Brain microvascular endothelial cell (primary cell): ENCODE measurements at regions not wholly inside any gene's neighbourhood (a gene's known extent, or its start where the extent isn't known, plus 50 kb on each side); places are given as distances from the start of the nearest gene placed in this dataset.

ENCODE experiments used
- DNase-seq: peaks from one replicate; pipeline ENCODE4 v3.0.0-alpha.2; 2020
- H3K27ac ChIP-seq: fragments of 250-450 bp; sonication (Bioruptor Pico); 2 replicates; pipeline ENCODE4 v1.5.1; 2020; ENCODE audit warnings: mild to moderate bottlenecking, moderate library complexity
- H3K27me3 ChIP-seq: fragments of 250-450 bp; sonication (Bioruptor Pico); replicated peaks from 2 replicates; pipeline ENCODE4 v1.5.1; 2020; ENCODE audit warnings: mild to moderate bottlenecking
- H3K36me3 ChIP-seq: fragments of 250-450 bp; sonication (Bioruptor Pico); replicated peaks from 2 replicates; pipeline ENCODE4 v1.5.1; 2020; ENCODE audit warnings: mild to moderate bottlenecking
- H3K4me3 ChIP-seq: 2 replicates; pipeline ENCODE4 v1.5.1; 2011; ENCODE audit warnings: low read depth, mild to moderate bottlenecking, control low read depth, low read length, moderate library complexity
- in situ Hi-C: cut with HindIII; loops from 2 replicates; pipeline ENCODE4 v1.10.0; 2017; ENCODE audit warnings: low sequenced_read_pairs, low pct_ligation_motif_present
- TF ChIP-seq, protein P1 (sequence below): IDR thresholded peaks from 2 replicates; pipeline ENCODE4 v1.5.1; 2011; ENCODE audit warnings: low read depth, mild to moderate bottlenecking, moderate library complexity, low read length, control low read depth, inconsistent platforms; ENCODE audit errors: missing control alignments

DNA sequence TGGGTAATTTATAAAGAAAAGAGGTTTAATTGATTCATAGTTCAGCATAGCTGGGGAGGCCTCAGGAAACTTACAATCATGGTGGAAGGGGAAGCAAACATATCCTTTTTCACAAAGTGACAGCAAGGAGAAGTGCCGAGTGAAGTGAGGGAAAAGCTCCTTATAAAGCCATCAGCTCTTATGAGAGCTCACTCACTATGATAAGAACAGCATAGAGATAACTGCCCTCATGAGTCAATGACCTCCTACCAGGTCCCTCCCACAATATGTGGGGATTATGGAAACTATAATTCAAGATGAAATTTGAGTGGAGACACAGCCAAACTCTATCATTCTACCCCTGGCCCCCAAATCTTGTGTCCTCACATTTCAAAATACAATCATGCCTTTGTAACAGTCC lies 115.8 kb upstream of the LAMA2 start:
- H3K27ac ChIP-seq: no peak overlapping the region
- no peak overlapping the region for H3K4me3 ChIP-seq
- DNase-seq: no peak
- no peaks in the 10 kb centered on the region for H3K27me3 ChIP-seq
- in situ Hi-C loops: no loop called here
- H3K36me3 ChIP-seq: no peaks in the 10 kb centered on the region
- TF ChIP-seq, protein P1, sequence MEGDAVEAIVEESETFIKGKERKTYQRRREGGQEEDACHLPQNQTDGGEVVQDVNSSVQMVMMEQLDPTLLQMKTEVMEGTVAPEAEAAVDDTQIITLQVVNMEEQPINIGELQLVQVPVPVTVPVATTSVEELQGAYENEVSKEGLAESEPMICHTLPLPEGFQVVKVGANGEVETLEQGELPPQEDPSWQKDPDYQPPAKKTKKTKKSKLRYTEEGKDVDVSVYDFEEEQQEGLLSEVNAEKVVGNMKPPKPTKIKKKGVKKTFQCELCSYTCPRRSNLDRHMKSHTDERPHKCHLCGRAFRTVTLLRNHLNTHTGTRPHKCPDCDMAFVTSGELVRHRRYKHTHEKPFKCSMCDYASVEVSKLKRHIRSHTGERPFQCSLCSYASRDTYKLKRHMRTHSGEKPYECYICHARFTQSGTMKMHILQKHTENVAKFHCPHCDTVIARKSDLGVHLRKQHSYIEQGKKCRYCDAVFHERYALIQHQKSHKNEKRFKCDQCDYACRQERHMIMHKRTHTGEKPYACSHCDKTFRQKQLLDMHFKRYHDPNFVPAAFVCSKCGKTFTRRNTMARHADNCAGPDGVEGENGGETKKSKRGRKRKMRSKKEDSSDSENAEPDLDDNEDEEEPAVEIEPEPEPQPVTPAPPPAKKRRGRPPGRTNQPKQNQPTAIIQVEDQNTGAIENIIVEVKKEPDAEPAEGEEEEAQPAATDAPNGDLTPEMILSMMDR: no peak

DNA sequence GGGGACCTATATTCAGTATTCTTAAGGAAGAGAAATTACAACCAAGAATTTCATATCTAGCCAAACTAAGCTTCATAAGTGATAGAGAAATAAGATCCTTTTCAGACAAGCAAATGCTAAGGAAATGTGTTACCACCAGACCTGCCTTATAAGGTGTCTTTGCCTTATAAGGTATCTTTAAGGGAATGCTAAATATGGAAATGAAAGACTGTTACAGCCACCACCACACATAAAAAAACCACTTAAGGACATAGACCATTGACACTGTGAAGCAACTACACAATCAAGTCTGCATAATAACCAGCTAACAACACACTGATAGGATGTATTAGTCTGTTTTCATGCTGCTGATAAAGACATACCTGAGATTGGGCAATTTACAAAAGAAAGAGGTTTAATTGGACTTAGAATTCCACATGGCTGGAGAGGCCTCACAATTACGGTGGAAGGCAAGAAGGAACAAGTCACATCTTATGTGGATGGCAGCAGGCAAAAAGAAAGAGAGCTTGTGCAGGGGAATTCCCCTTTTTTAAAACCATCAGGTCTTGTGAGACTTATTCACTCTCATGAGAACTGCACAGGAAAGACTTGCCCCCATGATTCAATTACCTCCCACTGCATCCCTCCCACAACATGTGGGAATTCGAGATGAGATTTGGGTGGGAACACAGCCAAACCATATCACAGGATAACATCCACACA lies 119.2 kb upstream of the LAMA2 start:
- in situ Hi-C loops: no loop called here
- TF ChIP-seq, protein P1: no peak
- Histone ChIP-seq H3K4me3 (no peak overlapping the region), H3K36me3 (no peaks in the 10 kb centered on the region), H3K27ac (no peak overlapping the region), H3K27me3 (no peaks in the 10 kb centered on the region)
- DNase-seq: peak; percentile 1

DNA sequence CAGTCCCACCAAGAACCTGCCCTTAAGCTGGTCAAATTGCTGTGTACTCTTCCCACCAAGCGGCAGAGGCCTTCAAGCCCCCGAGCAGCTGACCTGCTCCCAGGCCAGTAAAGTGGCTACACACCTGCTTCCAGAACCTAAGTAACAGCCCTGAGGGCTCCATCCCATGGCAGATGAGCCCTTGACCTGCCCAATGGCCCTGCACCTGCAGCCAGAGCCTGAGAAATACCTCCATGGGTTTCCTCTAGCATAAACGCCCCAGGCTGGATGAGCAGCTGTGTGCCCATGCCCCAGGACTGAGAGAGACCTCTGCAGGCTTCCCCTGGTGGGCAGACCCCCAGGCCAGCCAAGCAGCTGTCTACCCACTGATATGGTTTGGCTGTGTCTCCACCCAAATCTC lies 123.0 kb upstream of the LAMA2 start:
- Histone ChIP-seq H3K27ac (no peak overlapping the region), H3K4me3 (no peak overlapping the region), H3K36me3 (no peaks in the 10 kb centered on the region), H3K27me3 (no peaks in the 10 kb centered on the region)
- TF ChIP-seq, protein P1: no peak
- in situ Hi-C loops: no loop called here
- no peak for DNase-seq

DNA sequence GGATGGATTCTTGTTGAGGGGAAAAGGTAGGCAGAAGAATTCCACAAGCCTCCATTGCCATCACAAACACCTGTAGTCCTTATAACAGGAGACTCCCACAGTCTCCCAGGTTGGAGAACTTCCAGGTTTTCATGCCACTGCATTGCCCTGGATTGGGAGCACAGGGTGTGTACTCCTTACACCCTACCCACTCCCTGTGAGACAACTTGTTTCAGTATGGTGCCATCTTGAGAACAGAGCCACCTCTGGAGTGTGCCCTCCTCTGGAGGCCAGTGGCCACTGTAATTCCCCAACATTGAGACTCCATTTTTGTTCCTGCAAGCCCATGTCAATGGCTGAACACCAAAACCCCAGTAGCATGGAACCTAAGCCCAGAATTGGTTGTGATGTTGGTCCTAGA lies 123.5 kb upstream of the LAMA2 start:
- H3K4me3 ChIP-seq: no peak overlapping the region
- DNase-seq: no peak
- no peaks in the 10 kb centered on the region for H3K36me3 ChIP-seq
- TF ChIP-seq, protein P1: no peak
- in situ Hi-C loops: no loop called here
- no peak overlapping the region for H3K27ac ChIP-seq
- H3K27me3 ChIP-seq: no peaks in the 10 kb centered on the region

DNA sequence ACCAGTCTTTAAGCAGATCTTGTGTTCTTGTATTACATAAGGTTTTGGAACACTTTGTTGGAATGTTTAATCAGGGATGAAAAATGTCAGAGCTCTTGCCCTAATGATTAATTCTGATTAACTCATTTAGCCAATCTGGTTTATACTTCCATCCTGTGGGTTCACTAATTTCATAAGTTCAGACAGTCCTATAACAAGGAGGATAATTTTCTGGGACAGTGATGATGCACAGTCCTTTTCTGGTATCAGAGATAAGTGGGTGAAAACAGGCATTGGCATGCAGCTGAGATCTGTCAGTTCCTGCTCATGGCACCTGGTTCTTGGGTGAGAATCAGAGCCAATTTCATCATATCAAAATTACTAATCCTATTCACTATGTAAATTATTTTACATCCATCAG lies 125.0 kb upstream of the LAMA2 start:
- Histone ChIP-seq H3K36me3 (no peaks in the 10 kb centered on the region), H3K27ac (no peak overlapping the region), H3K27me3 (no peaks in the 10 kb centered on the region), H3K4me3 (no peak overlapping the region)
- TF ChIP-seq, protein P1: no peak
- DNase-seq: no peak
- in situ Hi-C loops: no loop called here
